Astrocyte of the spinal cord (primary cell): ENCODE measurements at regions not wholly inside any gene's neighbourhood (a gene's known extent, or its start where the extent isn't known, plus 50 kb on each side); places are given as distances from the start of the nearest gene placed in this dataset.
A peak's percentile ranks its signal among the peaks of the same experiment; 100 is the strongest.

Experiments used
- DNase-seq: peaks from one replicate; pipeline ENCODE4 v3.0.0; 2011; ENCODE audit warnings: low read depth, low spot score
- H3K4me3 ChIP-seq: 2 replicates; pipeline ENCODE4 v1.5.1; 2011; ENCODE audit warnings: low read depth, mild to moderate bottlenecking, low read length, moderate library complexity
- CTCF ChIP-seq: IDR thresholded peaks from 2 replicates; pipeline ENCODE4 v1.5.1; 2012; ENCODE audit warnings: low read depth, mild to moderate bottlenecking, low read length, inconsistent platforms
- in situ Hi-C: cut with HindIII; loops from 2 replicates; pipeline ENCODE4 v1.10.0; 2017; ENCODE audit warnings: low sequenced_read_pairs

- in situ Hi-C loops, result no loop called here
- peak; percentile 29 for DNase-seq
- TF ChIP-seq CTCF, result no peak
Measured at GRCh38 chr9:85228111-85228855, 513.5 kb downstream of the AGTPBP1 start.

GRCh38 chr9:85225180-85225579 is 516.6 kb downstream of the AGTPBP1 start:
- in situ Hi-C loops, result no loop called here
- DNase-seq, result no peak
- TF ChIP-seq CTCF, result no peak
- H3K4me3 ChIP-seq, result no peak overlapping the region

More at GRCh38 chr9:85228111-85228855, 513.5 kb downstream of the AGTPBP1 start:
- H3K4me3 ChIP-seq, result no peak overlapping the region

DNA sequence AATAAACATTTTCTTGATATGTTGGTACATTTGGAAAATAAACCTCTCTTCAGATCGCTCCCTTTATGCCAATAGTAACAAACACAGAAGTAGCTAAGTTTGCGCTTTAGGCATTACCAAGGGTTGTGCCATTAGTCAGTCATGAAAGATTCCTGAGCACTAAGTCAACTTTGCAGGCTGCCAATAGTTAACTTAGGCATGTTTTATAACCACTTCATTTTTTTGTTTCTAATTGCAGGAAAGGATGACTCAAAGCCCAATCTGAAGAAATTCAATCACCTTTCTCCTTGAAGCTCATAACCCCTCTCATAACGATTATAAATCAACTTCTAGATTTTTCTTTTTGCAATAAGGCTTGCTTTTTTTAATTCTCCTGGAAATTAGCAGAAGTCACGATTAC is 517.0 kb downstream of the AGTPBP1 start:
- TF ChIP-seq CTCF, result no peak
- in situ Hi-C loops, result no loop called here
- no peak overlapping the region for H3K4me3 ChIP-seq
- DNase-seq, result peak; percentile 87

GRCh38 chr9:85224301-85224700 is 517.5 kb downstream of the AGTPBP1 start:
- no peak for DNase-seq
- H3K4me3 ChIP-seq, result no peak overlapping the region
- no peak for TF ChIP-seq CTCF
- in situ Hi-C loops, result no loop called here

GRCh38 chr9:85223506-85224125 is 518.1 kb downstream of the AGTPBP1 start:
- no peak overlapping the region for H3K4me3 ChIP-seq
- no peak for TF ChIP-seq CTCF
- DNase-seq, result peak; percentile 27
- in situ Hi-C loops, result no loop called here

- DNase-seq, result no peak
- H3K4me3 ChIP-seq, result no peak overlapping the region
- in situ Hi-C loops, result no loop called here
- no peak for TF ChIP-seq CTCF
Measured at GRCh38 chr9:85216601-85217000, 525.2 kb downstream of the AGTPBP1 start.
